ENCODE measurements at regions not wholly inside any gene's neighbourhood (a gene's known extent, or its start where the extent isn't known, plus 50 kb on each side); places are given as distances from the start of the nearest gene placed in this dataset.

DNA sequence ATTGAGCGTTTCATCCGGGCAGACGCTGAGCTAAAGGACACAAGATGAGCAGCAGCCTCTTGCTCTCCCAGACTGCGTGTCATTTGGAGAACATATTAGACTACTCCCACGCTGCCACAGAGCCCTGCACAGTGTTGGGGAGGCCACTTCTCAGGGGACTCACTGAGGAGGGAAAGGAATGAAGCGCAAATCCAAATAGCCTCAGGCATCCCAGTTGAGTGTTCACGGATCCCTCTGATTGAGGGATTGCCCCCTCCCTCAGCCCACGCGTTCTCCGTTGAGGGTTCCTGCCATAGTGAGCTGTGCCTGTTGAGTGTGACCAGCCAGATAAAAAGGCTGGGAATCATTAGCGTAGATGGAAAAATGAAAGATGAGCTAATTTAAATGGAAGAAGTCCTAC is 563.4 kb downstream of the ACTR3B start:
- DNase-seq (ENCODE audit: low read depth), result no peak
- TF ChIP-seq, protein P1, sequence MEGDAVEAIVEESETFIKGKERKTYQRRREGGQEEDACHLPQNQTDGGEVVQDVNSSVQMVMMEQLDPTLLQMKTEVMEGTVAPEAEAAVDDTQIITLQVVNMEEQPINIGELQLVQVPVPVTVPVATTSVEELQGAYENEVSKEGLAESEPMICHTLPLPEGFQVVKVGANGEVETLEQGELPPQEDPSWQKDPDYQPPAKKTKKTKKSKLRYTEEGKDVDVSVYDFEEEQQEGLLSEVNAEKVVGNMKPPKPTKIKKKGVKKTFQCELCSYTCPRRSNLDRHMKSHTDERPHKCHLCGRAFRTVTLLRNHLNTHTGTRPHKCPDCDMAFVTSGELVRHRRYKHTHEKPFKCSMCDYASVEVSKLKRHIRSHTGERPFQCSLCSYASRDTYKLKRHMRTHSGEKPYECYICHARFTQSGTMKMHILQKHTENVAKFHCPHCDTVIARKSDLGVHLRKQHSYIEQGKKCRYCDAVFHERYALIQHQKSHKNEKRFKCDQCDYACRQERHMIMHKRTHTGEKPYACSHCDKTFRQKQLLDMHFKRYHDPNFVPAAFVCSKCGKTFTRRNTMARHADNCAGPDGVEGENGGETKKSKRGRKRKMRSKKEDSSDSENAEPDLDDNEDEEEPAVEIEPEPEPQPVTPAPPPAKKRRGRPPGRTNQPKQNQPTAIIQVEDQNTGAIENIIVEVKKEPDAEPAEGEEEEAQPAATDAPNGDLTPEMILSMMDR (IDR thresholded peaks at IDR 0.05; ENCODE audit: low read depth, low read length, missing control alignments), result no peak
- no peak overlapping the region for H3K4me3 ChIP-seq (ENCODE audit: low read depth, low read length)

DNA sequence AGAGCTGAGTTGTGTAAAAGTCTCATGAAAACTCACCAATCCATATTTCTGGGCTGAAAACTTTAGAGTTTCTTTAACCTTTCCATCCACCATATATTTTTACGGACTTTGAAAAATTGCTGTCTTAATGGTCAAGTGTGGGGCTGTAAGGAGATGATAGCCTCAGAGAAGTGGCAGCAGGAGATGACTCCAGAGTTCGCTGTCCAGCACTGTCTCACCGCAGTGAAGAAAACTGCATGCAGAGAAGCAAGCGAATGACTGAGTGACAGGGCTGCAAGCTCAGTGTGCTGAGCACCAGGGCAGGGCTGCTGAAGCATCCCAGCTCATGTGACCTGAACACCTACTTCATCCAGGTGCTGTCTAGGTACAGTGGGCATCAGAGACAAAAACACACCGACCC is 564.5 kb downstream of the ACTR3B start:
- H3K4me3 ChIP-seq (ENCODE audit: low read depth, low read length), result no peak overlapping the region
- no peak for DNase-seq (ENCODE audit: low read depth)
- TF ChIP-seq, protein P1 (IDR thresholded peaks at IDR 0.05; ENCODE audit: low read depth, low read length, missing control alignments), result no peak

DNA sequence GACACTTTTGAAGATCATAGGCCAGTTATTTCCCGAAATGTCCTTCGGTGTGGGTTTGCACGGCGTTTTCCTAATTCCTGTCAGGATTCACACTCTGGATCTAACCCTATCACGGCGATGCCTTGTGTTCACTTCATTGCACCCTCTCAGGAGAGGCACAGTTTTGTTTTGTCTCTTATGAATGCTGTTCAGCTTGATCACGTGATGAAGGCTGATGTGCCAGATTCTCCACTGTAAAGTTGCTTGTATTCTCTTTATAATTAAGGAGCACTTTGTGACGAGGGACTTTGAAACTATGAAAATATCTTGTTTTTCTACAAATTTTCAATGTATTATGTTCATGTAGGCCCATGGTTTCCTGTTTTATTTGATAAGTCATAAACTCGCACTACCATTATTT is 568.1 kb downstream of the ACTR3B start:
- TF ChIP-seq, protein P1 (IDR thresholded peaks at IDR 0.05; ENCODE audit: low read depth, low read length, missing control alignments), result no peak
- no peak overlapping the region for H3K4me3 ChIP-seq (ENCODE audit: low read depth, low read length)
- DNase-seq (ENCODE audit: low read depth), result no peak

DNA sequence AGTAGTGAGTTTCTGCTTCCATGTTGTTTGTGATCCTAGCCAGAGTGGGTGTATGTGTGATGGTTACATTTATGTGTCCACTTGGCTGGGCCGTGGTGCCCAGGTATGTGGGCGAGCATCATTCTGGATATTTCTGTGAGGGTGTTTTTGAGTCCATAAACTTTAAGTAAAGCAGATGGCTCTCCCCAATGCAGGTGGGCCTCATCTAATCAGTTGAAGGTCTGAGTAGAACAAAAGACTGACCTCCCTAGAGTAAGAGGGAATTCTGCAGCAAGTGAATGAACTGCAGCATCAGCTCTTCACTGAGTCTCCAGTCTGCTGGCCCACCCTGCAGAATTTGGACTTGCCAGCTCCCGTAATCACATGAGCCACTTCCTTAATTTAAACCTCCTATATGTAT is 571.9 kb downstream of the ACTR3B start:
- DNase-seq (ENCODE audit: low read depth), result no peak
- H3K4me3 ChIP-seq (ENCODE audit: low read depth, low read length), result no peak overlapping the region
- TF ChIP-seq, protein P1 (IDR thresholded peaks at IDR 0.05; ENCODE audit: low read depth, low read length, missing control alignments), result no peak

DNA sequence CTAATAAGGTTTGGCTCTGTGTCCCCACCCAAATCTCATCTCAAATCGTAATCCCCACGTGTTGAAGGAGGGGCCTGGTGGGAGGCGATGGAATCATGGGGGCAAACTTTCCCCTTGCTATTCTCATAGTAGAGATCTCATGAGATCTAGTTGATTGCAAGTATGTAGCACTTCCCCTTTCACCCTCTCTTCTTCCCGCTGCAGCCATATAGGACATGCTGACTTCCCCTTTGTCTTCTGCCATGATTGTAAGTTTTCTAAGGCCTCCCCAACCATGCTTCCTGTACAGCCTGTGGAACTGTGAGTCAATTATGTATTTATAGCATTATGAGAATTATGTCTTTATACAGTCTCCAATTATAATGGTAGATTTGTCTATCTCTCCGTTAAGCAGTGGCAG is 594.5 kb downstream of the ACTR3B start:
- H3K4me3 ChIP-seq (ENCODE audit: low read depth, low read length), result no peak overlapping the region
- DNase-seq (ENCODE audit: low read depth), result no peak
- TF ChIP-seq, protein P1 (IDR thresholded peaks at IDR 0.05; ENCODE audit: low read depth, low read length, missing control alignments), result no peak

DNA sequence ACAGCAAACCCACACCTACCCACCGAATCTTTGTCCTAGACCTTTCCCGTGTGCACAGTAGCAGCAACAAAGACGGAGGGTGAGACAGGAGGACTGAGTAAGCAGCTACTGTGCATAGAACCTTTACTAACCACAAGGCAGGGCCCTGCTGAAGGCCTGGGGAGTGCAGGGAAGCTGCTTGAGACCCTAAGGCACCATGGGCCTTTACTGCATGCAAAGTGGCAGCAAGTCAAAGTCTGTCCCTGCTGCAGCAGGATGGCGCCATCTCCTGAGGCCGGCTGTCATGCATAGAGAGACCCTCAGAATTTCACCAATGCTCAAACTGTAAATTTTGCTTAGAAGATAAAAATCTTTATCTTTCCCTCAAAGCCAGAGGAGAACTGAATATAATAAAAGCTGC is 610.5 kb downstream of the ACTR3B start:
- DNase-seq (ENCODE audit: low read depth), result no peak
- TF ChIP-seq, protein P1 (IDR thresholded peaks at IDR 0.05; ENCODE audit: low read depth, low read length, missing control alignments), result no peak
- H3K4me3 ChIP-seq (ENCODE audit: low read depth, low read length), result no peak overlapping the region

DNA sequence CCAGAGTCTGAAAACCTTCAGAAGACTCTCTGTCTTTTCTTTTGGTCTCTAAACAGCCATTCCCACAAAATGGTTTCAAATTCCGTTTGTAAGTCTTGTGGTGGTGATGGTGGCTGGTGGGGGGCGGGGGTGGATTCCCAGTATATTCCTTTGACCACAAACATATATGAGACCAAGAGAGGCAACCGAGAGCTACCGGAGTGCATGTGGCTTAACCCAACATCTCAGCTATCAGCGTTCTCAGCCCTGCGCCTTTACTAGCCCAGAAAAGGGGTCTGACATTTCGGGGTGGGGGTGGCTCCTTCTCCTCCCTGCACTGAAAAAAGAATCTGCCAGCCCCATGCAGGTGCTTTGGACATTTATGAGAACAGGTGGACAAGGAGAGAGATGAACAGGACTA is 621.1 kb downstream of the ACTR3B start:
- H3K4me3 ChIP-seq (ENCODE audit: low read depth, low read length), result no peak overlapping the region
- DNase-seq (ENCODE audit: low read depth), result no peak
- TF ChIP-seq, protein P1 (IDR thresholded peaks at IDR 0.05; ENCODE audit: low read depth, low read length, missing control alignments), result no peak
